ENCODE measurements at regions not wholly inside any gene's neighbourhood (a gene's known extent, or its start where the extent isn't known, plus 50 kb on each side); places are given as distances from the start of the nearest gene placed in this dataset.

GRCh38 chr14:86533834-86534233 is 1003.9 kb downstream of the FLRT2 start:
- TF ChIP-seq, protein P1, sequence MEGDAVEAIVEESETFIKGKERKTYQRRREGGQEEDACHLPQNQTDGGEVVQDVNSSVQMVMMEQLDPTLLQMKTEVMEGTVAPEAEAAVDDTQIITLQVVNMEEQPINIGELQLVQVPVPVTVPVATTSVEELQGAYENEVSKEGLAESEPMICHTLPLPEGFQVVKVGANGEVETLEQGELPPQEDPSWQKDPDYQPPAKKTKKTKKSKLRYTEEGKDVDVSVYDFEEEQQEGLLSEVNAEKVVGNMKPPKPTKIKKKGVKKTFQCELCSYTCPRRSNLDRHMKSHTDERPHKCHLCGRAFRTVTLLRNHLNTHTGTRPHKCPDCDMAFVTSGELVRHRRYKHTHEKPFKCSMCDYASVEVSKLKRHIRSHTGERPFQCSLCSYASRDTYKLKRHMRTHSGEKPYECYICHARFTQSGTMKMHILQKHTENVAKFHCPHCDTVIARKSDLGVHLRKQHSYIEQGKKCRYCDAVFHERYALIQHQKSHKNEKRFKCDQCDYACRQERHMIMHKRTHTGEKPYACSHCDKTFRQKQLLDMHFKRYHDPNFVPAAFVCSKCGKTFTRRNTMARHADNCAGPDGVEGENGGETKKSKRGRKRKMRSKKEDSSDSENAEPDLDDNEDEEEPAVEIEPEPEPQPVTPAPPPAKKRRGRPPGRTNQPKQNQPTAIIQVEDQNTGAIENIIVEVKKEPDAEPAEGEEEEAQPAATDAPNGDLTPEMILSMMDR (IDR thresholded peaks at IDR 0.05; ENCODE audit: low read depth, low read length, missing input control): no peak
- no peak for TF ChIP-seq SP1 (IDR thresholded peaks at IDR 0.05)
- no peak for TF ChIP-seq RAD21 (IDR thresholded peaks at IDR 0.05)
- no peak for TF ChIP-seq TAF1 (conservative IDR thresholded peaks at IDR 0.05)
- TF ChIP-seq EGR1 (IDR thresholded peaks at IDR 0.05; ENCODE audit: low read depth in 2 of 2): no peak
- TF ChIP-seq HNF4G (IDR thresholded peaks at IDR 0.05): no peak
- no peak for TF ChIP-seq ATF3 (IDR thresholded peaks at IDR 0.05)
- no peak for TF ChIP-seq JUND (IDR thresholded peaks at IDR 0.05)
- TF ChIP-seq GABPA (IDR thresholded peaks at IDR 0.05 in 1 of 2, conservative IDR thresholded peaks at IDR 0.05 in 1 of 2): no peak
- no peak for TF ChIP-seq YY1 (IDR thresholded peaks at IDR 0.05)
- TF ChIP-seq, protein P2, sequence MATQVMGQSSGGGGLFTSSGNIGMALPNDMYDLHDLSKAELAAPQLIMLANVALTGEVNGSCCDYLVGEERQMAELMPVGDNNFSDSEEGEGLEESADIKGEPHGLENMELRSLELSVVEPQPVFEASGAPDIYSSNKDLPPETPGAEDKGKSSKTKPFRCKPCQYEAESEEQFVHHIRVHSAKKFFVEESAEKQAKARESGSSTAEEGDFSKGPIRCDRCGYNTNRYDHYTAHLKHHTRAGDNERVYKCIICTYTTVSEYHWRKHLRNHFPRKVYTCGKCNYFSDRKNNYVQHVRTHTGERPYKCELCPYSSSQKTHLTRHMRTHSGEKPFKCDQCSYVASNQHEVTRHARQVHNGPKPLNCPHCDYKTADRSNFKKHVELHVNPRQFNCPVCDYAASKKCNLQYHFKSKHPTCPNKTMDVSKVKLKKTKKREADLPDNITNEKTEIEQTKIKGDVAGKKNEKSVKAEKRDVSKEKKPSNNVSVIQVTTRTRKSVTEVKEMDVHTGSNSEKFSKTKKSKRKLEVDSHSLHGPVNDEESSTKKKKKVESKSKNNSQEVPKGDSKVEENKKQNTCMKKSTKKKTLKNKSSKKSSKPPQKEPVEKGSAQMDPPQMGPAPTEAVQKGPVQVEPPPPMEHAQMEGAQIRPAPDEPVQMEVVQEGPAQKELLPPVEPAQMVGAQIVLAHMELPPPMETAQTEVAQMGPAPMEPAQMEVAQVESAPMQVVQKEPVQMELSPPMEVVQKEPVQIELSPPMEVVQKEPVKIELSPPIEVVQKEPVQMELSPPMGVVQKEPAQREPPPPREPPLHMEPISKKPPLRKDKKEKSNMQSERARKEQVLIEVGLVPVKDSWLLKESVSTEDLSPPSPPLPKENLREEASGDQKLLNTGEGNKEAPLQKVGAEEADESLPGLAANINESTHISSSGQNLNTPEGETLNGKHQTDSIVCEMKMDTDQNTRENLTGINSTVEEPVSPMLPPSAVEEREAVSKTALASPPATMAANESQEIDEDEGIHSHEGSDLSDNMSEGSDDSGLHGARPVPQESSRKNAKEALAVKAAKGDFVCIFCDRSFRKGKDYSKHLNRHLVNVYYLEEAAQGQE (IDR thresholded peaks at IDR 0.05): no peak
